Sigmoid colon (tissue), 6 donors: ENCODE measurements at regions not wholly inside any gene's neighbourhood (a gene's known extent, or its start where the extent isn't known, plus 50 kb on each side); places are given as distances from the start of the nearest gene placed in this dataset.

Source experiments
- DNase-seq: peaks from one replicate; pipeline ENCODE4 v3.0.0-alpha.2; 2019
- H3K27ac ChIP-seq, 4 donors: fragments of 200-600 bp; sonication (generic); one replicate each; pipeline ENCODE4 v1.5.1; 2016 to 2019; ENCODE audit warnings: mild to moderate bottlenecking in 1 of 4
- H3K27me3 ChIP-seq, 3 donors: fragments of 200-600 bp; sonication (generic); one replicate each; pipeline ENCODE4 v1.5.1; 2019; ENCODE audit warnings: mild to moderate bottlenecking in 1 of 3
- H3K36me3 ChIP-seq, 4 donors: fragments of 200-600 bp; sonication (generic); one replicate each; pipeline ENCODE4 v1.5.1; 2016 to 2019
- H3K4me1 ChIP-seq, 4 donors: fragments of 200-600 bp; sonication (generic); one replicate each; pipeline ENCODE4 v1.5.1; 2017 to 2019
- H3K4me3 ChIP-seq, 4 donors: fragments of 200-600 bp; sonication (generic); one replicate each; pipeline ENCODE4 v1.5.1; 2017 to 2019; ENCODE audit warnings: mild to moderate bottlenecking in 2 of 4, moderate library complexity in 1 of 4
- H3K9me3 ChIP-seq, 4 donors: fragments of 200-600 bp in 3 of 4; sonication (generic) in 3 of 4; one replicate each; pipeline versions ENCODE4 v1.5.1 to v1.6.1; 2013 to 2019
- CTCF ChIP-seq, 4 experiments: fragments of 450-650 bp in 3 of 4; fragments of 200-600 bp in 1 of 4; IDR thresholded peaks; one replicate each; pipeline ENCODE4 v1.5.1; 2016 to 2019; ENCODE audit warnings: antibody characterized with exemption in 4 of 4, mild to moderate bottlenecking in 3 of 4, moderate library complexity in 2 of 4
- EP300 ChIP-seq, 4 donors: sonication (generic); formaldehyde crosslinking; IDR thresholded peaks; one replicate each; pipeline ENCODE4 v1.6.1; 2017; ENCODE audit warnings: antibody characterized with exemption in 4 of 4
- POLR2A ChIP-seq, 2 donors: fragments of 450-650 bp; IDR thresholded peaks; one replicate each; pipeline ENCODE4 v1.6.1; 2016; ENCODE audit warnings: antibody characterized with exemption in 2 of 2, mild to moderate bottlenecking in 2 of 2, moderate library complexity in 2 of 2
- POLR2AphosphoS5 ChIP-seq, 4 donors: sonication (generic); formaldehyde crosslinking; IDR thresholded peaks; one replicate each; pipeline ENCODE4 v1.6.1; 2017; ENCODE audit warnings: antibody characterized with exemption in 4 of 4
- WGBS, 2 donors: extraction: QIAGEN DNeasy Blood & Tissue Kit; methylation state at CpG; one replicate each; pipeline ENCODE4 v1.1.7; 2013; 5-methylcytosine and 5-hydroxymethylcytosine counted together
- intact Hi-C: fragments of 100-400 bp; cut with DNase I; formaldehyde crosslinking; loops from one replicate; pipeline ENCODE4 v1.15.1; 2023
- donor health status: healthy with polysubstance abuse.
- donor health status: healthy.

GRCh38 chr2:10973766-10974165 lies 62.0 kb downstream of the KCNF1 start:
- no peaks in the 10 kb centered on the region for H3K27me3 ChIP-seq
- TF ChIP-seq CTCF (IDR thresholded peaks at IDR 0.05): no peak
- no peak for TF ChIP-seq POLR2AphosphoS5 (IDR thresholded peaks at IDR 0.05)
- TF ChIP-seq POLR2A (IDR thresholded peaks at IDR 0.05): no peak
- no peak for TF ChIP-seq EP300 (IDR thresholded peaks at IDR 0.05)
- intact Hi-C loops: no loop called here
- H3K9me3 ChIP-seq: no peaks in the 10 kb centered on the region
- no peak for DNase-seq
- H3K36me3 ChIP-seq: no peaks in the 10 kb centered on the region
- no peak overlapping the region for H3K27ac ChIP-seq
- 85 to 92% methylated on average over 6 of the region's 6 CpGs for WGBS, 2 donors
- H3K4me3 ChIP-seq: no peak overlapping the region
- H3K4me1 ChIP-seq: no peaks in the 10 kb centered on the region

- 26 to 38% methylated on average over 9 of the region's 9 CpGs for WGBS, 2 donors
- Histone ChIP-seq H3K9me3 (no peaks in the 10 kb centered on the region), H3K27ac (no peak overlapping the region), H3K27me3 (no peaks in the 10 kb centered on the region), H3K4me1 (no peaks in the 10 kb centered on the region), H3K4me3 (no peak overlapping the region), H3K36me3 (no peaks in the 10 kb centered on the region)
- intact Hi-C loops: no loop called here
- no peak for DNase-seq
- TF ChIP-seq POLR2A (IDR thresholded peaks at IDR 0.05): no peak
- no peak for TF ChIP-seq EP300 (IDR thresholded peaks at IDR 0.05)
- TF ChIP-seq CTCF (IDR thresholded peaks at IDR 0.05): no peak
- no peak for TF ChIP-seq POLR2AphosphoS5 (IDR thresholded peaks at IDR 0.05)
Observed at GRCh38 chr2:10977003-10977402, 65.3 kb downstream of the KCNF1 start.

GRCh38 chr2:10977621-10978020 lies 65.9 kb downstream of the KCNF1 start:
- no peaks in the 10 kb centered on the region for H3K36me3 ChIP-seq
- 63 to 80% methylated on average over 7 of the region's 7 CpGs for WGBS, 2 donors
- no peak overlapping the region for H3K4me3 ChIP-seq
- no peak for DNase-seq
- no peak overlapping the region for H3K27ac ChIP-seq
- H3K9me3 ChIP-seq: no peaks in the 10 kb centered on the region
- no peaks in the 10 kb centered on the region for H3K4me1 ChIP-seq
- H3K27me3 ChIP-seq: no peaks in the 10 kb centered on the region
- intact Hi-C loops: no loop called here
- TF ChIP-seq POLR2A (IDR thresholded peaks at IDR 0.05) (no peak), EP300 (IDR thresholded peaks at IDR 0.05) (no peak), CTCF (IDR thresholded peaks at IDR 0.05) (no peak), POLR2AphosphoS5 (IDR thresholded peaks at IDR 0.05) (no peak)

GRCh38 chr2:10978090-10978670 lies 66.4 kb downstream of the KCNF1 start:
- H3K27me3 ChIP-seq: peaks cover 0 to 3% (median 0%) of the 10 kb centered on the region in 3 donors
- no peaks in the 10 kb centered on the region for H3K4me1 ChIP-seq
- DNase-seq: no peak
- intact Hi-C loops: no loop called here
- no peaks in the 10 kb centered on the region for H3K36me3 ChIP-seq
- TF ChIP-seq EP300 (IDR thresholded peaks at IDR 0.05): no peak
- TF ChIP-seq POLR2A (IDR thresholded peaks at IDR 0.05): no peak
- no peak for TF ChIP-seq CTCF (IDR thresholded peaks at IDR 0.05)
- TF ChIP-seq POLR2AphosphoS5 (IDR thresholded peaks at IDR 0.05): no peak
- H3K4me3 ChIP-seq: no peak overlapping the region
- no peak overlapping the region for H3K27ac ChIP-seq
- H3K9me3 ChIP-seq: no peaks in the 10 kb centered on the region
- 87 to 94% methylated on average over 22 of the region's 22 CpGs for WGBS, 2 donors

GRCh38 chr2:10980071-10980470 lies 68.3 kb downstream of the KCNF1 start:
- H3K27ac ChIP-seq: no peak overlapping the region
- H3K36me3 ChIP-seq: no peaks in the 10 kb centered on the region
- DNase-seq: no peak
- no peak for TF ChIP-seq CTCF (IDR thresholded peaks at IDR 0.05)
- H3K4me3 ChIP-seq: no peak overlapping the region
- intact Hi-C loops: no loop called here
- peaks cover 0 to 16% (median 0%) of the 10 kb centered on the region in 3 donors for H3K27me3 ChIP-seq
- no peaks in the 10 kb centered on the region for H3K9me3 ChIP-seq
- H3K4me1 ChIP-seq: no peaks in the 10 kb centered on the region
- WGBS, 2 donors: 77 to 80% methylated on average over 3 of the region's 3 CpGs
